ENCODE measurements at regions not wholly inside any gene's neighbourhood (a gene's known extent, or its start where the extent isn't known, plus 50 kb on each side); places are given as distances from the start of the nearest gene placed in this dataset.

DNA sequence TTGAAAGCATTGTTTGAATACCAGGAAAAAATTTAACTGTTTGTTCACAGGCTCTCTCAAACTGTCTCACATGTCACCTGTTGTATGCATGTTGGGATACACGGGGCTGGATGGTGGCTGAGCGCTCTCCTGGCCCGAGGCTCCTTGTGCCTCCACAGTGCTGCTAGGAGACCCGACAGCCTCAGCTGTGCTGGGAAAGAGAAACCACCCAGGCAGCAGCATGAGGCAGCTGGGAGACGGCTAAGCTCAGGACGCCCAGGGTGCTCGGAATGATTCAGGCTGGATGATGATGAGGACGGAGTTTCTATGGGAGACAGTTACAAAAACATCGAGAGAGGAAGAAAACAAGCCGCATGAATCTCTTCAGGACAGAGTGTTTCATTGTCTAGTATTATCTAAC is 278.0 kb upstream of the CDH4 start:
- DNase-seq = no peak
- no peaks in the 10 kb centered on the region for H3K4me1 Mint-ChIP-seq (ENCODE audit: low read depth, unreplicated experiment)
- no peak overlapping the region for H3K27ac Mint-ChIP-seq (ENCODE audit: unreplicated experiment)
- H3K4me3 Mint-ChIP-seq (ENCODE audit: unreplicated experiment) = no peak overlapping the region
- TF ChIP-seq, protein P1, sequence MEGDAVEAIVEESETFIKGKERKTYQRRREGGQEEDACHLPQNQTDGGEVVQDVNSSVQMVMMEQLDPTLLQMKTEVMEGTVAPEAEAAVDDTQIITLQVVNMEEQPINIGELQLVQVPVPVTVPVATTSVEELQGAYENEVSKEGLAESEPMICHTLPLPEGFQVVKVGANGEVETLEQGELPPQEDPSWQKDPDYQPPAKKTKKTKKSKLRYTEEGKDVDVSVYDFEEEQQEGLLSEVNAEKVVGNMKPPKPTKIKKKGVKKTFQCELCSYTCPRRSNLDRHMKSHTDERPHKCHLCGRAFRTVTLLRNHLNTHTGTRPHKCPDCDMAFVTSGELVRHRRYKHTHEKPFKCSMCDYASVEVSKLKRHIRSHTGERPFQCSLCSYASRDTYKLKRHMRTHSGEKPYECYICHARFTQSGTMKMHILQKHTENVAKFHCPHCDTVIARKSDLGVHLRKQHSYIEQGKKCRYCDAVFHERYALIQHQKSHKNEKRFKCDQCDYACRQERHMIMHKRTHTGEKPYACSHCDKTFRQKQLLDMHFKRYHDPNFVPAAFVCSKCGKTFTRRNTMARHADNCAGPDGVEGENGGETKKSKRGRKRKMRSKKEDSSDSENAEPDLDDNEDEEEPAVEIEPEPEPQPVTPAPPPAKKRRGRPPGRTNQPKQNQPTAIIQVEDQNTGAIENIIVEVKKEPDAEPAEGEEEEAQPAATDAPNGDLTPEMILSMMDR (IDR thresholded peaks at IDR 0.05; ENCODE audit: partially characterized antibody, unreplicated experiment) = no peak
- H3K36me3 Mint-ChIP-seq (ENCODE audit: unreplicated experiment) = no peaks in the 10 kb centered on the region
- no peaks in the 10 kb centered on the region for H3K27me3 Mint-ChIP-seq (ENCODE audit: unreplicated experiment)
- H3K9me3 Mint-ChIP-seq (ENCODE audit: unreplicated experiment) = peaks cover 1% of the 10 kb centered on the region

DNA sequence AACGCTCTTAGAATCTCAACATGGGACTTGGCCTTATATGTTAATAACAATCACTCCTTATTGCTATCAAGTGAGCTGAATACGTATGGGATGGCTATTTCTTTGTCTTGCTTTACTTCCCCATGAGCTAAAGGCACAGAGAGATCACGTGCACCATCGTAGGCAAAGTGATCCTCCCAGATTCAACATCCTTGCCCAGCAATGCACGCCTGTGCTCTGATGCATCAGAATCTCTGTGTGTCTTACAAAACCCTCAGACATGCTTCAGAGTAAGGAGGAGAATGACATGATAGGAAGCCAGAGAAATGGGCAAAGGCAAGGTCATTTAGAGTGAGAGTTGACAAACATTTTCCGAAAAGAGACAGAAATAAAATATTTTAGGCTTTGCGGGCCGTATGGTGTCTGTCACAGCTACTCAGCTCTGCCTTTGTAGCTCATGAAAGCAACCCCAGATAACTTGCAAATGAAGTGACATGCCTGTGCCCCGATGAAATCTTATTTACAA is 277.6 kb upstream of the CDH4 start:
- Mint-ChIP-seq H3K9me3 (ENCODE audit: unreplicated experiment) (no peaks in the 10 kb centered on the region), H3K4me3 (ENCODE audit: unreplicated experiment) (no peak overlapping the region), H3K36me3 (ENCODE audit: unreplicated experiment) (no peaks in the 10 kb centered on the region)

GRCh38 chr20:60976139-60976538 is 275.9 kb upstream of the CDH4 start:
- H3K36me3 Mint-ChIP-seq (ENCODE audit: unreplicated experiment) = peaks cover 5% of the 10 kb centered on the region
- no peak for DNase-seq
- no peak overlapping the region for H3K27ac Mint-ChIP-seq (ENCODE audit: unreplicated experiment)
- no peaks in the 10 kb centered on the region for H3K9me3 Mint-ChIP-seq (ENCODE audit: unreplicated experiment)
- TF ChIP-seq, protein P1 (IDR thresholded peaks at IDR 0.05; ENCODE audit: partially characterized antibody, unreplicated experiment) = no peak
- H3K4me3 Mint-ChIP-seq (ENCODE audit: unreplicated experiment) = no peak overlapping the region
- H3K27me3 Mint-ChIP-seq (ENCODE audit: unreplicated experiment) = no peaks in the 10 kb centered on the region
- H3K4me1 Mint-ChIP-seq (ENCODE audit: low read depth, unreplicated experiment) = no peaks in the 10 kb centered on the region

More for the DNA sequence above, 277.6 kb upstream of the CDH4 start:
- TF ChIP-seq, protein P1 (IDR thresholded peaks at IDR 0.05; ENCODE audit: partially characterized antibody, unreplicated experiment) = no peak
- DNase-seq = no peak
- Mint-ChIP-seq H3K4me1 (ENCODE audit: low read depth, unreplicated experiment) (no peaks in the 10 kb centered on the region), H3K27ac (ENCODE audit: unreplicated experiment) (no peak overlapping the region), H3K27me3 (ENCODE audit: unreplicated experiment) (no peaks in the 10 kb centered on the region)

- Mint-ChIP-seq H3K4me3 (ENCODE audit: unreplicated experiment) (no peak overlapping the region), H3K27me3 (ENCODE audit: unreplicated experiment) (no peaks in the 10 kb centered on the region), H3K36me3 (ENCODE audit: unreplicated experiment) (peaks cover 5% of the 10 kb centered on the region), H3K4me1 (ENCODE audit: low read depth, unreplicated experiment) (no peaks in the 10 kb centered on the region), H3K27ac (ENCODE audit: unreplicated experiment) (no peak overlapping the region), H3K9me3 (ENCODE audit: unreplicated experiment) (no peaks in the 10 kb centered on the region)
- TF ChIP-seq, protein P1 (IDR thresholded peaks at IDR 0.05; ENCODE audit: partially characterized antibody, unreplicated experiment) = no peak
- no peak for DNase-seq
These were observed 275.1 kb upstream of the CDH4 start for GRCh38 chr20:60976913-60977312.

GRCh38 chr20:60977901-60978300 is 274.2 kb upstream of the CDH4 start:
- TF ChIP-seq, protein P1 (IDR thresholded peaks at IDR 0.05; ENCODE audit: partially characterized antibody, unreplicated experiment) = no peak
- DNase-seq = no peak
- H3K27ac Mint-ChIP-seq (ENCODE audit: unreplicated experiment) = no peak overlapping the region
- no peaks in the 10 kb centered on the region for H3K9me3 Mint-ChIP-seq (ENCODE audit: unreplicated experiment)
- H3K36me3 Mint-ChIP-seq (ENCODE audit: unreplicated experiment) = peaks cover 5% of the 10 kb centered on the region
- H3K4me3 Mint-ChIP-seq (ENCODE audit: unreplicated experiment) = no peak overlapping the region
- H3K4me1 Mint-ChIP-seq (ENCODE audit: low read depth, unreplicated experiment) = no peaks in the 10 kb centered on the region
- H3K27me3 Mint-ChIP-seq (ENCODE audit: unreplicated experiment) = no peaks in the 10 kb centered on the region
